Iris pigment epithelial cell (primary cell): ENCODE measurements at regions not wholly inside any gene's neighbourhood (a gene's known extent, or its start where the extent isn't known, plus 50 kb on each side); places are given as distances from the start of the nearest gene placed in this dataset.

ENCODE experiments used
- DNase-seq: peaks from one replicate; pipeline ENCODE4 v3.0.0-alpha.2; 2011; ENCODE audit warnings: low read depth

DNA sequence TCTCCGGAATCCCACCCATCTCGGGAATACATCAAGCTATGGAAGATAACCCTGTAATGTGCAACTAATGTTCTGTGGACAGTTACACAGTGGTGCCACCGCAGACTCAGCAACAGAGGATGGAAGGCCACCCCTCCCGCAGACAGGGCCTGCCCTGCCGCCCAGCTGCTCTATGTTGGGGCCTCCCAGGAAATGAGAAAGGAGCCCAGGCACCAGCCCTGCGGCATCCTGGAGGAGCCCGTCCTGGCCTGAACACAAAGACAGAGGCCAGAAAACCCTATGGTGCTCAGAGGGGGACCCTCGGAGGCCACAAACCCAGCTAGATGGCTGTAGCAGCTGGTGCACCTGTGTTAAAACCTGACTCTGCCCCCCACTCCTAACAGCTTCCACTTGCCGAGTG is 216.1 kb upstream of the RPL38 start:
- no peak for DNase-seq

DNA sequence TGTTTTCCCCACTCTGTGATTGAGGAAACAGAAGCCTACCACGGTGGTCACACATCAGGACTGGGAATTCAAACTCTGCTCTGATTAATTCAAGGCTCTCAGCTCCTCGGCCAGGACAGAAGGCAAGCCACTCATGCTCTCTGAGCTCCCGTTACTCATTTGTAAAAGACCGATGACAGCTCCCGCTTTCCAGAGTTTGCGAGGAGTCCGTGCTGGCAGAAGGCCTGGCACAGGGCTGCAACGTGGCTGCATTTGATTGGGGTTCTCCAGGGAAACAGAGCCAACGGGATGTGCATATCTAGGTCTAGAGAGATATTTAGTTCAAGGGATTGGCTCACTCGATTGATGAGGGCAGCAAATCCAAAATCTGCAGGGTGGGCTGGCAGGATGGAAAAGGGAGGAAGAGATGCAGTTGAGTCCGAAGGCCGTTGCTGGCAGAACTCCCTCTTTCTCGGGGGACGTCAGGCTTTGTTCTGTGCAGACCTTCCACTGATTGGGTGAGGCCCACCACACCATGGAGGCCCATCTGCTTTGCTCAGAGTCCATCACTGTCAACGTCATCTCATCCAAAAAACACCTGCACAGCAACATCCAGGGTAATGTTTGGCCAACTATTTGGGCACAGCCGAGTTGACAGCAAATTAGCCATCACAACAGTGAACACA is 215.5 kb upstream of the RPL38 start:
- DNase-seq: no peak

DNA sequence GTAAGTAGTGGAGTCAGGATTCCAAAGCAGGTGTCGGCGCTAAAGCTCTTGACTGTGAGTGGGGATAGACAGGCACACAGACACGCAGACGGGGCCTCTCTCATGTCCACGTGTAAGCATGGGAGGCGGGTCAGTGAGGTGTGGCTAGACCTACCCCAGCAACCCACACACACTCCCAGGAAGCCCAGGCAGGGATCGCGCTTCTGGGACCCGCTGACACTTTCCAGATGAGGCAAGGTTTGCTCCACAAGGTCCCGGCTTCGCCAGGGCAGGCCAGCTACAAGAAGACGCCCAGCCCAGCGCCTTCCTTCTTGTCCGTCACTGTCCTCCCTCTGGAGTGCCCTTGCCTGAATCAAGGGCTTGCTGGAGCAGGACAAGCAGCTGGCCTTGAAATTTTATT is 213.8 kb upstream of the RPL38 start:
- DNase-seq: no peak

DNA sequence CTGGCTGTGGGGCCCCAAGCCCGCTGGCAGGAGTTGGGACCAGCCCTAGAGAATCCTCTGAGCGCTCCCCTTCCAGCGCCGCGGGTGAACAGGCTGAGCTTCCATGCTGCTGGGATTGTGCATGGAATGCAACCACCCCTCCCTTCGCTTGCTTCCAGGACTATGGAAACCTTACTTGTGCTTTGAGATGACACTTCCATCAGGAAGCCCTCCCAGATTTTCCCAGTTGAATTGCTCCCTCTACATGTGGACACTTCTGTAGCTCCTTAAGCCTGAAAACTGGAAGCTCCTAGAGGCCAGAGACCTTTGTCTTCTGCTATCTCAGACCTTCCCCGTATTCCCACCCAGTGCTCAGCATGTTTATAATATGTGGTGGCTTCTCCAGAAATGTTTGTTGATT is 213.2 kb upstream of the RPL38 start:
- DNase-seq: no peak

DNA sequence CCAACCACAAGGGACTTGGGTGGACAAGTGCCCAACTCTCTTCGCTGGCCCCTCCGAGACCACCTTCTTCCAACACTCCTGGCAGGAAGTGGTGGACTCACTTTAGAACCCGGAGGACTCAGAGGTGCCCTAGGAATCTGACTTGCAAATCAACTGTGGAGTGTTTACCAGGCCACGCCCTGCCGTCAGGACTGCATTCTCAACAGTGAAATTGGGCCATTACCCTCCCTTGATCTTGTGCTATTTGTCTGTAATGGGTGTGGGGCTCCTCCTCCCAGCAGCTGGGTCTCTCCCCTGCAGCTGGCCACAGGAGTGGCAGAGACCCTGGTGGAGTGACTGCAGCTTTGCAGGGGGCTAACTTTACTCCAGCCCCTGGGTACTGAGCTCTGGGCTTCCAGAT is 212.2 kb upstream of the RPL38 start:
- no peak for DNase-seq

DNA sequence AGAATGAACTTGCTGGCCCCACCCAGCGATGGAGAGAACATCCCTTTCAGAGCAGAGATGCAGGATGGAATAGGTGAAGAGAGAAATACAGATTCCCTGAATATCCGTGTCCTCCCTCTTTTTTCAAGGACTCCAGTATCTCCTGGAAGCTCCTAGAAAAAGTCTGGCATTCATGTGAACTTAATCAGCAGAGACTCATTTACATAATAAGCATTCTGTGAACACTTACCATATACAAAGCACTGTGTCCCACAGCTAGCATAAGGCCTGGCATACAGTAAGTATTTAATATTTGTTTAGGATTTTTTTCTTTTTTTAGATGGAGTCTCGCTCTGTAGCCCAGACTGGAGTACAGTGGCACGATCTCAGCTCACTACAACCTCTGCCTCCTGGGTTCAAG is 208.5 kb upstream of the RPL38 start:
- DNase-seq: no peak

DNA sequence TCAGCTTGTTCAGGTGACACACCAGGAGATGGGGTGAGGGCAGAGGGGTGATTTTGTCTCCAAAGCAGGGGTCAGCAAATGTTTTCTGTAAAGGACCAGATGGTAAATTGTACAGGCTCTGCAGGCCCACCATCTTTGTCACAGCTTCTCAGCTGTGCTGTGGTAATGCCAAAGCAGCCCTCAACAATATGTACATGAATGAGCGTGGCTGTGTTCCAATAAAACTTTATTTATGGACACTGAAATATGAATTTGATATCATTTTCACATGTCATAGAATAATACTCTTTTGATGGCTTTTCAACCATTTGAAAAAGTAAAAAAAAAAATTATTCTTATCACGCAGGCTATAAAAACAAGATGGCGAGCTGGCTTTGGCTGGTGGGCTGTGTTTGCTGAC is 206.4 kb upstream of the RPL38 start:
- no peak for DNase-seq

DNA sequence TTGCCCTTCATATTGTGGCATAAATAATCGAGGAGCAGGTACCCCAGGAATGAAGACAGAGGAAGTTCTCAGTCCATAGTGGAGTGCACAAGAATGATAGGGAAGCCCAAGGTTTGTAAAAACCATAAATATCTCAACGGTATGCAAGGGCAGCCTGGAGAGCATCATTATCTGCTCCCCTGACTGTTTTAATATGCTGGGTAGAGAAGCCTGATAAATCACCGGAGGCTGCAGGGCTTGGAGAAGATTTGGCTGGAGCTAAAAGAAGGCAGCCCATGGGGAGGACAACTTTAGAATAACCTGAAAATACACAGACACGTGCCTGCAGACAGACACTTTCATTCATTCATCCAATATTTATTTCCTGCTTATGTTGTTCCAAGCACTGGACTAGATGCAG is 205.2 kb upstream of the RPL38 start:
- DNase-seq: no peak

DNA sequence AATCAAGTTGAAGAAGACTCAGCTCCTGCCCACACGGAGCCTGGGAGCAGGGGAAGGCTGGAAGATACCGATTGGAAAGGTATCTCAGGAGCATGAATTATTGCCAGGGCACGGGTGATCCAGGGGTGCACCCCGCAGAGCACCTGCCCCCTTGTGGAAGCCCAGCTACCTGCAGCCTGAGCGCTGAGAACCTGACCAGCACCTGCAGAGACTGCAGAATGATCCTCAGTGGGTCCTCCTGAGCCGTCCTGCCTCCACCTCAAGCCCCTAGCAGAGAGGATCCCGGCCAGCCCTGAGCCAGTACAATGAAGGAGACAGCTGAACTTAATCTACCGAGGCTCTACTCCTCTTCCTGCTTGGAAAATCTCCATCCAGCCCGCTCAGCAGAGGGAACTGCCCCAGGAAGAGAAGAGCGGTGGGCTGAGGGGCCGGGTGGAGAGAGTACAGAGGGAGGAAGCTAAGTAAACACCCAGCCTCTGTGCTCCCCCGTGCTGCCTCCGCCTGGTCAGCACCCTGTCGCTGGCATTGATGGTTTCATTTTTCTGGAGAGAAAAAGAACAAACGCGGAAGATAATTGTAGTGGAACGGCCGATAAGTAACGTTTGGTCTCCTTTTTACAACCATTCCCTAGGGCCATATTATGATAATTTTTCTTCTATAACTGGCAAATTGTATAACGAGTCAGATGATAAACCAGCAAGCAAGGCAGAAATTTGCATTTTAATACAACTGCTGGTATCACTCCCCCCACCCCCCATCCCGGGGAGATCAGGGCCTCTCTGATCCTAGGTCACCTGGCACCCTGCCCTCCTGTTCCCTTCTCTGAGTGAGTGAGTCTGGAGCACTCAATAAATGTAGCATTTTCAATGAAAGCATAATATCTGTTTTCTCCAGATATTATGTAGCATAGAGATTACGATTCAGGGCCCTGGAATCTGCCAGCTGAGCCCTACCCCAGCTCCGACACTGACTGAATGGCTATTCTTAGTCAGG is 204.5 kb upstream of the RPL38 start:
- no peak for DNase-seq

DNA sequence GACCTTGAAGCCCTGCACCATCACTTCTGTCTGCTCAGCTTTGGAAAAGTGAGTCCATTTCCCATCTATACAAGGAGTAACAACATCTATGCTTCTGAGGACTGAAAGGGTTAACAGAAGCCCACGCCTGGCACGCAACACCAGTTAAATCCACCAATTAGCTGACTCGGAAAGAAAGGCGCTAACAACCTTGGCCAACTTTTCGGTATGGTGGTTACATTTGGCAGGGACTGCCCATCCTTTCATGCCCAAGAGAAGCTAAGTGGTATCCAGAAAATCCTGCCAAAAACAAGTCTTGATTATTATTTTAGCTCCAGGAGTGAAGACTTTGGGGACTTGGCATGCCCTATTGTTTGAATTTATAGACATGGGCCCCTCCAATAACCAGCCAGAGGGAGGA is 202.3 kb upstream of the RPL38 start:
- no peak for DNase-seq

DNA sequence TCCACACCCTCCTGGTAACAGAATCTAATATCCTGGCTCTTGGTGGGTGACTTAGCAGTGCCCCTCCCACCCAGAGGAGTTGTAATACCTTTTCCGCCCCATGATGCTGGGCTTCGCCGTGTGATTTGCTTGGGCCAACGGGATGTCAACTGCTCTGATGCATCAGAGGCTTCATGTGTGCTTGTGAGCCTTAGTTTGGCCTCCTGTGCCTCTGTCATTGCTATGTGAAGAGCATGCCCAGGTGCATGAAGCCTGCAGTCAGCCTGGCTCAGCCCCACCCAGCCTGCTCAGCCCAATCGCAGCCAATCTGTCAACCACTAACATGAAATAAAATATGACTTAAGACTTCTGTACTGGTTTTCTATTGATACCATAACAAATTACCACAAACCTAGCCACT is 201.2 kb upstream of the RPL38 start:
- DNase-seq: no peak

DNA sequence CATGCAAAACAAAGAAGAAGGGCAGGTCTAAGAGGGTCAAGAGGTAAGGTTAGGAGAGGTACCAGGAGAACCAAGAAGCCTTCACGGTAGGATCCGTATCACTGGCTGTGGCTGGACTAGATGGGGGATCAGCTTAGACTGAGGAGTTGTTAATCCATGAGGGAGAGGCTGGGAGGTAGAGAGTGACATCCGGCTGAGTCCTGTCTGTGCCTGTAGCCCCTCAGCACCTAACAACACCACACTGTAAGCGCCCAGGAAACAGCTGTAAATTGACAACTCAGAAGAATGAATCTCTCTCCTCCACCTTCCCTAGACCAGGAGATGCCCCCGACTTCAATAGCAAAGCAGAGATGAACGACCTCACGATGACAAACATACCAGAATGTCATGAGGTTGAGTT is 199.4 kb upstream of the RPL38 start:
- no peak for DNase-seq

DNA sequence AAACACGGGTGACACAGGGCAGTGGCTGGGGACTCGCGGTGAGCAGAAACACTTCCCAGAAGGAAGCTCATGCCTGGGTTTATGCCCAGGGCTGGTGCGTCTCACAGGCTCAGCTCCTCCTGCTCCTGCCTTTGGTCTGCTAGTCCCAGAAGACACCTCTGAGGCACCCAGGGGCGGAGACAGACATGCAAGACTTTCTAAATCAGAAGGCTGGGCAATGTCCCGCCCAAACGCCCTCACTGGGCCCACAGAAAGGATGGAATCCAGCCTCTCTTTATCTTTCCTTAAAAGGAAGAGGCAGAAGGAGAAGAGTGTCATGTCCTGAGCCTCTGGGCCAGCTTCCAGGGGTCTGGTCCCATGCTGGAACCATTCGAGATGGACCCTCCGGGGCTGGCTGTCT is 197.7 kb upstream of the RPL38 start:
- DNase-seq: no peak

DNA sequence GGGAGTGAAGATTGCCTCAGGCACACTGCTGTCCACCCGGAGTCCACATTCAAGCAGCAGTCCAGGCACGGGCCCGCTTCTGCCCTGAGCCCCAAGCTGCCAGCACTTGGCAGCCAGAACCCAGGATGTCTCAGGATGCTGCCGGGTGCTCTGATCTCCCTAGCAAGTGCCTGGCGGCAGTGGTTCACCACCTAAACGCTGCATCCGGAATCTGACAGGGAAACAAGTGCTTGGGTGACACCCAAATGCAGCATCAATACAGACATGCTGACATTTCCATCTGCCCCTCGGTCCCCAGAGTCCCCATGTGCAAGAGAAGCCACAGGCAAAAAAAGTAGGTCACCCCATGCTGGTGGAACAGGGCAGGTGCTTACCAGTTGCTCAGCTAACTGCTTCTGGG is 197.1 kb upstream of the RPL38 start:
- no peak for DNase-seq

DNA sequence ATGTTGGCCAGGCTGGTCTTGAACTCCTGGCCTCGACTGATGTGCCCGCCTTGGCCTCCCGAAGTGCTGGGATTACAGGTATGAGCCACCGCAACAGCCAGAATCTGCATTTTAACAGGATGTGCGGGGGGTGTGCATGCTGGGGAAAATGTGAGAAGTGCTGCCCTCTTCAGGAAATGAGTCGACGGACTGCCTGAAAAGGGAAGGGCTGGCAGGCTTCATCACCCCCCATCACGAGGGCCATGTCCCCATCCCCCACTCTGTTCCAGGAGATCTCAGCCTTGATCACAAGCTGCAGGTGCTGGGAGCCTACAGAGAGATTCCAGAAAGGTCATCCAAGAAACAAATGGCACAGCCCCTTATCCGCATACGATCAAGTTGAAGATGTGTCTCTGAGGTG is 195.3 kb upstream of the RPL38 start:
- no peak for DNase-seq

DNA sequence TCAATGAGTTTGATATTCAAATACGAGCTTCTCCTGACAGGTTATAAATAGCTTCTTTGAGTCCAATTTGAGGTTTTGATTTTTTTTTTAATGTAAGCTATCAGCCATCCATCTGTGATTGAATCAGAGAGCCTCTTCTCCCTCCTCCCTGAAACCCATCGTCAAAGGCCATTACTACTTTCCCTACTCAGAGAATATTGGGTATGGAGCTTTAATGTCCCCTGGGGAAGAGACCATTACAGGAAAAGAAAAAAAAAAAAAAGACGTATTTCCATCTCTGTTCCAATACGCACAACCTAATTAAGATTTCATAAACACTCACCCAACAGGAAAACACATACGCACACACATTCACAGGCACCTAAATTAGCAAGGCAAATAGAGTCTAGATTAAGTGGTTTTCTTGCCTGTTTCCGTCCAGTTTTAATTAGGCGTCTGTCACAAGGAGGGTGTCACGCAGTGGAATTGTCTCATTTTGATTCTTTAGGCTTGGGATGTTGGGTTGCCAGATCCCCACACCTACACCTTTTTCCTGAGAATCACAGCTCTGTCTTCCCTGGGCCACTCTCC is 194.3 kb upstream of the RPL38 start:
- DNase-seq: no peak

DNA sequence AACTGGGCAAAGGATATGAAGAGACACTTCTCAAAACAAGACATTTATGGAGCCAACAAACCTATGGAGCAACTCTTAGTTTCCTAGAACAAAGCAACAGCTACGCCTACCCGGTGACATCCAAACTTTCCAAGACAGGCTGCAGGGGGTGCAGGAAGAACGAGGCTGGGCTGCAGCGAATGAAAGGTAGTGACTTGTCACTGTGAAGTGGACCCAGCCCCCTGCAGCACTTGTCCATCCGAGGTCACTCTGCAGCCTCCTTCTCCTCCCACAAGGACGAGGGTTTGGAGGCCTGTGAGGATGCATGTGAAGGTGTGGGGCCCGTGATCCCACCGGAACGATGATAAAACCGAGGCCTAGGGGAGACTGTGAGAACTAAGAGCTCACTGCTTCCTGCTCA is 192.6 kb upstream of the RPL38 start:
- no peak for DNase-seq

DNA sequence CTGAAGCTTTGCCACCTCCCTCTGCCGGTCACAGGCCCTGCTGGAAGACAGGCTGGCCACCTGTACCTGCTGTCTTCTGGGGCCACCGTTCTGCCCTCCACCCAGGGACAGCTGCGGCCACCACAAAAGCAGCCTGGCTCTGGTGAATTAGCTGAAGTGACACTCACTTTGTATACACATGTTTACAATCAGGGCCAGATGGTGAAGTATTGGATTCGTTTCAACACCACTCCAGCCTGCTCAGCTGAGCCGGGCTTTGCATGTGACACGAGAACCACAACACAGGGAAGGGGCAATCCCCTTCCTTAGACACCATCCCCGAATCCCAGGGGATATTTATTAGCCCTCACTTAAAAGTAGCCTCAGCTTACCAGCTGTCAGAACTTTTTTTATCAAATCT is 191.5 kb upstream of the RPL38 start:
- no peak for DNase-seq

DNA sequence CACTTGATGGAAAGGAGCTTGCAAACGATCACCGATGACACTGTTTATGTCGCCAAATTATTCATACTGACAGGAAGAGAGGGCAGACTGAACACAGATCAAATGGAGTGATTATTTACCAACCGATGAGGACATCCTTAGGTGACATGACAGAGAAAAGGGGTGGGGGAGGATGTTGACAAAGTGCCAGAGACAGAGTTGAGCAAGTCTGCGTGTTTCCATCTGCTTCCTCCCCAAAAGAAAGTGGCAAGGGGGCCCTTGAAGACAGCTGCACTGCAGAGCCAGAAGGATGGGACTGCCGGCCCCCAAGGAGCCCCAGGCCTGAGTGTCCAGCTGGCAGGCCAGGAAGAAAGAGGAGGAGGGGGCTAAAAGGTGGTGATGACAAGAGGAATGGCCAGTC is 191.0 kb upstream of the RPL38 start:
- no peak for DNase-seq

DNA sequence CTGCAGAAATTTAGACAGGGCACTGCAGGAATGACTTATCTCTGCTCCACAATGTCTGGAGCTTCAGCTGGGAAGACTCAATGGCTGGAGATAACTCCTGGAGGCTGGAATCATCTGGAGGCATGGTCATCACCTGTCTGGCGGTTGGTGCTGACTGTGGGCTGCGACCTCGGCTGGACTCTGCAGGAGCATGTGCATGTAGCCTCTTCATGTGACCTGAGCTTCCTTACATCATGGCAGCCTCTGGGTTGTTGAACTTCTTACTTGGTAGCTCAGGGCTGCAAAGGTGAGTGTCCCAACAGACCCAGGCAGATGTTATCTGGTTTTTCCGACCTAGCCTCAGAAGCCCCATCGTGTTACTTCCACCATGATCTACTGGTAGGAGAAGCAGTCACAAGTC is 188.2 kb upstream of the RPL38 start:
- no peak for DNase-seq

DNA sequence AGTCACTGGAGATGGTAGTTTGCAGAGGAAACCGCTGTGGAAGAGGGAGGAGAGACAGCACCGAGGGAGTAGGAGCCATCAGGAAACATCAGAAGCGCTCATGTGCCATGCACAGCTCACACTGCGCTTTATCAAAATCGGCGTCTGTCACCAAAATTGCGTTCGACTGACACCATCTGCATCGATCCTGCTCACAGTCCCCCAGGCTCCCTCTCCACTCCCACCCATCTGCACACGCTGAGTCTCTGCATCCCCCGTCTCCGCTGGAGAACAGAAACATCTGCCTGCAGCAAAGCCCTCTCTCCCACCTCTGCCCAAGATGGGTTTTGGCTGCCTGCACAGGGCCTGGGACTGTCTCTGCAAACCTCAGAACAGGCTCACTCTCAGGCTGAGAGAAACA is 187.5 kb upstream of the RPL38 start:
- DNase-seq: no peak

DNA sequence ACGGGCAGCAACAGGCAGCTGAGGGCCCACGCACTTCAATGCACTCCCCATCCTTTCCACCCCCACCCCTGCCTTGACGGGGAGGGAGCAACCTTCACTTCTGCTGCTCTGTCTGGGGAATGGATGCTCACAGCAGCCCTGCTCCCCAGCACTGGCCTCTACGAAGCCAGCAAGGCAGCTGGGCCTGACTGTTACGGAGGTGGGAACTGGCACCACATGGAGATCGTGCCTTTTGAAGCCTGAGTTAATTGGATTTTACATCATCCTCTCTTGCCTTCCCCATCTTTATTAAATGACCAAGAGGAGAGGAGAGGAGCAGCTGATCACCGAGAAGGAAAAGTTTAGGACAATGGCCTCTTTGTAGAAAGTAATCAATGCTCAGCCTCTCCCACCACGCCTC is 187.0 kb upstream of the RPL38 start:
- DNase-seq: no peak

DNA sequence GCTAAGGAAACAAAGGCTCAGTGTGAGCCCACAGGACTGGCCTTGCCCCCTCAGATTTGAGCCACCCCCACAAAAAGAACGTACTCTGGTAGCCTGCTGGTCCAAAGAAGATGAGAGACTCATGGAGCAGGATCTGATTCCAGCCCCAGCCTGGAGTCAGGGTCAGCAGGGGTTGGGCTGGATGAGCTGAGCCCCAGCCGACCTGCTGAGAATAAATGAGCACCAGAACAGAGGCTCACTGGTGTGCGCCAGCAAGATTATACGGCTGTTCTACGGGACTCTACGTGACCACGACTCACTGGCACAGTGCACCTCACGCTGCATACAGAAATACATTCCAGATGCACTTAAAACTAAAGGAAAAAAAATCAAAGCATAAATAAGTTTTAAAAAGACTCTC is 186.0 kb upstream of the RPL38 start:
- no peak for DNase-seq
